ENCODE measurements at regions not wholly inside any gene's neighbourhood (a gene's known extent, or its start where the extent isn't known, plus 50 kb on each side); places are given as distances from the start of the nearest gene placed in this dataset.
"Not testable (repeated sequence)": the region's sequence is repeated elsewhere in the genome, so short reads cannot be mapped to it uniquely, and the experiment has no call there.

DNA sequence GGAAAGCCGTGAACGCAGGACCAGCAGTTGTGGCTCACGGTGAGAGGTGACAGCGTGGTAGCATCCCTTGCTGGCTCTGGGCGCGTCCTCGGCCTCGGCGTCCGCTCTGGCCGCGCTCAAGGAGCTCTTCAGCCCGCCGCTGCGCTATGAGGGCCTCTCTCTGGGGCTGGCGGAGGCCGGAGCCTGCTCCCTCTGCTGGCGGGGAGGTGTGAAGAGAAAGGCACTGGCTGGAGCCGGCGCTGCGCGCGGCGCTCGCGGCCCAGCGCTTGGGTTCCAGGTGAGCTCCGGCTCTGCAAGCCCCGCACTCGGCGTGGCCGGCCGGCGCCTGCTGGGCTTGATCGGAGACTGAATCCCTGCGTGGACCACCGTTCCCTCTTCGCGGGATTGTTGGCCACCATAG, 705.6 kb downstream of the SEMA5A start:
- no peak for ATAC-seq (replicated peaks in 1 of 2)
- no peaks in the 10 kb centered on the region for H3K4me1 Mint-ChIP-seq (ENCODE audit: low read depth)
- H3K9me3 Mint-ChIP-seq, result peaks cover 0 to 9% of the 10 kb centered on the region in 2 donors
- peaks cover 2 to 3% of the 10 kb centered on the region in 2 donors for H3K36me3 Mint-ChIP-seq (ENCODE audit: insufficient read depth in 2 of 2)
- no peak for DNase-seq
- no peak overlapping the region for H3K4me3 Mint-ChIP-seq
- no peak overlapping the region for H3K27ac Mint-ChIP-seq
- H3K27me3 Mint-ChIP-seq (ENCODE audit: low read depth), result no peaks in the 10 kb centered on the region

DNA sequence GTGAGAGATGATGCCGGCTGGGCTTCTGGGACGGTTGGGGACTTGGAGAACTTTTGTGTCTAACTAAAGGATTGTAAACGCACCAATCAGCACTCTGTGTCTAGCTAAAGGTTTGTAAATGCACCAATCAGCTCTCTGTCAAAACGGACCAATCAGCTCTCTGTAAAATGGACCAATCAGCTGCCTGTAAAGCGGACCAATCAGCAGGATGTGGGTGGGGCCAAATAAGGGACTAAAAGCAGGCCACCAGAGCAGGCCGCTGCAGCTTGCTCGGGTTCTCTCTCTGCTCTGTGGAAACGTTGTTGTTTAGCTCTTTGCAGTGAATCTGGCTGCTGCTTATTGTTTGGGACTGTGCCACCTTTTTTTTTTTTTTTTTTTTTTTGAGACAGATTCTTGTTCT, 705.1 kb downstream of the SEMA5A start:
- DNase-seq; H3K27me3 Mint-ChIP-seq (ENCODE audit: low read depth); H3K4me3 Mint-ChIP-seq; H3K27ac Mint-ChIP-seq; H3K9me3 Mint-ChIP-seq; ATAC-seq (replicated peaks in 1 of 2); H3K36me3 Mint-ChIP-seq (ENCODE audit: insufficient read depth in 2 of 2); H3K4me1 Mint-ChIP-seq (ENCODE audit: low read depth): not testable (repeated sequence)

GRCh38 chr5:8842971-8843551, 702.8 kb downstream of the SEMA5A start:
- Mint-ChIP-seq H3K4me1 (ENCODE audit: low read depth) (no peaks in the 10 kb centered on the region), H3K9me3 (peaks cover 0 to 9% of the 10 kb centered on the region in 2 donors), H3K27me3 (ENCODE audit: low read depth) (no peaks in the 10 kb centered on the region), H3K36me3 (ENCODE audit: insufficient read depth in 2 of 2) (peaks cover 2 to 3% of the 10 kb centered on the region in 2 donors), H3K4me3 (no peak overlapping the region), H3K27ac (no peak overlapping the region)
- no peak for ATAC-seq (replicated peaks in 1 of 2)
- DNase-seq, result no peak

DNA sequence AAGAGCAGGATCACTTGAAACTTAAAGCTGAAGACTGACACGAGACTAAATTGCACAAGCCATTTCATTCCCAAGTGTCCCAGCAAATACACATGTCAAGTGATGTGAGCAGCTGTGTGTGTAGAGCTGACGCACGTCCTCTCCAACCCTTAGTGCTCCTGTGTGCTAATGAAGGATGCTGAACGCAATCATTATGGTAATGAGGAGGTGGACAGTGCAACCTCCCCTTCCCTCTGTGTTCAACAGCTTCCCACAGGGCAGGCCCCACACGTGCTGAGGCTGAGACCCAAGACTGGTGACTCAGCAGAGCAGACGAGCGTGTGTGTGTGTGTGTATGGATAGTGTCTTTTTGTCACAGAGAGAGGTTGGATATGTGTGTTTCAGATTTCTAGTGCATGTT, 702.1 kb downstream of the SEMA5A start:
- peaks cover 0 to 9% of the 10 kb centered on the region in 2 donors for H3K9me3 Mint-ChIP-seq
- no peak overlapping the region for H3K27ac Mint-ChIP-seq
- DNase-seq (no peak), ATAC-seq (replicated peaks in 1 of 2) (no peak)
- no peaks in the 10 kb centered on the region for H3K4me1 Mint-ChIP-seq (ENCODE audit: low read depth)
- peaks cover 2 to 3% of the 10 kb centered on the region in 2 donors for H3K36me3 Mint-ChIP-seq (ENCODE audit: insufficient read depth in 2 of 2)
- no peaks in the 10 kb centered on the region for H3K27me3 Mint-ChIP-seq (ENCODE audit: low read depth)
- no peak overlapping the region for H3K4me3 Mint-ChIP-seq

- Mint-ChIP-seq H3K4me3 (no peak overlapping the region), H3K36me3 (ENCODE audit: insufficient read depth in 2 of 2) (peaks cover 2 to 3% of the 10 kb centered on the region in 2 donors), H3K4me1 (ENCODE audit: low read depth) (no peaks in the 10 kb centered on the region), H3K27me3 (ENCODE audit: low read depth) (no peaks in the 10 kb centered on the region), H3K27ac (no peak overlapping the region), H3K9me3 (peaks cover 0 to 9% of the 10 kb centered on the region in 2 donors)
- ATAC-seq (replicated peaks in 1 of 2) (no peak), DNase-seq (no peak)
Observed at GRCh38 chr5:8844206-8844605, 701.7 kb downstream of the SEMA5A start.

GRCh38 chr5:8844847-8845246, 701.0 kb downstream of the SEMA5A start:
- Mint-ChIP-seq H3K27ac (no peak overlapping the region), H3K4me3 (no peak overlapping the region), H3K9me3 (peaks cover 0 to 9% of the 10 kb centered on the region in 2 donors), H3K36me3 (ENCODE audit: insufficient read depth in 2 of 2) (peaks cover 2% of the 10 kb centered on the region in 2 donors), H3K27me3 (ENCODE audit: low read depth) (no peaks in the 10 kb centered on the region), H3K4me1 (ENCODE audit: low read depth) (no peaks in the 10 kb centered on the region)
- no peak for ATAC-seq (replicated peaks in 1 of 2)
- DNase-seq, result no peak

DNA sequence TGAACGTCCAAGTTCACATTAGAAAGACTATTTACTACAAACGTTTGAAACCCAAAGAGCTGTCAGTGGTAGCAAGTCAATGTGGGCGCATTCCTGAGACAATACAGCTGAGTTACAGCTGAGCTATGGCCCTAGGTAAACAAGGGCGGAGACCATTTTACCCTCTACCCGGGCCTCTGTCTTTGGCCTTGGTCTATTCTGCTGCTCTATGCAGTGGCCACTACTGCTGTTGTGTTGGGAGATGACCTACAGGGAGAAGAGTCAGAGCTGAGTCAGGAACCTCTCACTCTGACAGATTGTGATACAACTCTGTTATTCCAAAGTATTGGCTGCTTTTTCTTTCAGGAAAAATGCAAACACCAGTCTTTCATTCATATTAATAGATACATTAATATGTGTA, 700.6 kb downstream of the SEMA5A start:
- Mint-ChIP-seq H3K4me3 (no peak overlapping the region), H3K27me3 (ENCODE audit: low read depth) (no peaks in the 10 kb centered on the region), H3K36me3 (ENCODE audit: insufficient read depth in 2 of 2) (peaks cover 0 to 2% of the 10 kb centered on the region in 2 donors), H3K9me3 (peaks cover 1 to 9% of the 10 kb centered on the region in 2 donors), H3K27ac (no peak overlapping the region), H3K4me1 (ENCODE audit: low read depth) (no peaks in the 10 kb centered on the region)
- ATAC-seq (replicated peaks in 1 of 2), result no peak
- DNase-seq, result no peak

- H3K27ac Mint-ChIP-seq, result no peak overlapping the region
- H3K27me3 Mint-ChIP-seq (ENCODE audit: low read depth), result no peaks in the 10 kb centered on the region
- H3K4me3 Mint-ChIP-seq, result no peak overlapping the region
- H3K9me3 Mint-ChIP-seq, result peaks cover 2 to 8% of the 10 kb centered on the region in 2 donors
- DNase-seq (no peak), ATAC-seq (replicated peaks in 1 of 2) (no peak)
- no peaks in the 10 kb centered on the region for H3K36me3 Mint-ChIP-seq (ENCODE audit: insufficient read depth in 2 of 2)
- H3K4me1 Mint-ChIP-seq (ENCODE audit: low read depth), result no peaks in the 10 kb centered on the region
Observed at GRCh38 chr5:8848366-8848765, 697.5 kb downstream of the SEMA5A start.

GRCh38 chr5:8848997-8849594, 696.8 kb downstream of the SEMA5A start:
- Mint-ChIP-seq H3K27ac (no peak overlapping the region), H3K4me1 (ENCODE audit: low read depth) (no peaks in the 10 kb centered on the region), H3K9me3 (peaks cover 2 to 6% of the 10 kb centered on the region in 2 donors), H3K27me3 (ENCODE audit: low read depth) (no peaks in the 10 kb centered on the region), H3K36me3 (ENCODE audit: insufficient read depth in 2 of 2) (no peaks in the 10 kb centered on the region), H3K4me3 (no peak overlapping the region)
- no peak for ATAC-seq (replicated peaks in 1 of 2)
- no peak for DNase-seq

- Mint-ChIP-seq H3K4me3 (no peak overlapping the region), H3K36me3 (ENCODE audit: insufficient read depth in 2 of 2) (no peaks in the 10 kb centered on the region), H3K27me3 (ENCODE audit: low read depth) (no peaks in the 10 kb centered on the region), H3K27ac (no peak overlapping the region), H3K9me3 (peaks cover 2 to 8% of the 10 kb centered on the region in 2 donors), H3K4me1 (ENCODE audit: low read depth) (no peaks in the 10 kb centered on the region)
- no peak for ATAC-seq (replicated peaks in 1 of 2)
- DNase-seq, result no peak
Observed at GRCh38 chr5:8851101-8851500, 694.8 kb downstream of the SEMA5A start.

DNA sequence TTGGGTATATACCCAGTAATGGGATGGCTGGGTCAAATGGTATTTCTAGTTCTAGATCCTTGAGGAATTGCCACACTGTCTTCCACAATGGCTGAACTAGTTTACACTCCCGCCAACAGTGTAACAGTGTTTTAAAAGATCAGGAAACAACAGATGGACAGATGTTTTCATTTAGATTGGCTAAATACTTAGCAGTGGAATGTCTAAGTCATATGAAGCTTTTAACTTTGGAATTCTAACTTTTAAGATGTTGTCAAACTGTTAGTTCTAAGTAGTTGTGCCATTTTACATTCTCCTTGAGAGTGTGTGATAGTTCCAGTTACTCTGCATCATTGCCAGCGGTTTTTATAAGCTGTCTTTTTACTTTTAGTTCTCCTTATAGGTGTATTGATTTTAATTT, 688.8 kb downstream of the SEMA5A start:
- H3K27me3 Mint-ChIP-seq (ENCODE audit: low read depth), result no peaks in the 10 kb centered on the region
- DNase-seq (no peak), ATAC-seq (replicated peaks in 1 of 2) (no peak)
- peaks cover 3 to 9% of the 10 kb centered on the region in 2 donors for H3K9me3 Mint-ChIP-seq
- no peaks in the 10 kb centered on the region for H3K4me1 Mint-ChIP-seq (ENCODE audit: low read depth)
- H3K4me3 Mint-ChIP-seq, result no peak overlapping the region
- no peak overlapping the region for H3K27ac Mint-ChIP-seq
- no peaks in the 10 kb centered on the region for H3K36me3 Mint-ChIP-seq (ENCODE audit: insufficient read depth in 2 of 2)

DNA sequence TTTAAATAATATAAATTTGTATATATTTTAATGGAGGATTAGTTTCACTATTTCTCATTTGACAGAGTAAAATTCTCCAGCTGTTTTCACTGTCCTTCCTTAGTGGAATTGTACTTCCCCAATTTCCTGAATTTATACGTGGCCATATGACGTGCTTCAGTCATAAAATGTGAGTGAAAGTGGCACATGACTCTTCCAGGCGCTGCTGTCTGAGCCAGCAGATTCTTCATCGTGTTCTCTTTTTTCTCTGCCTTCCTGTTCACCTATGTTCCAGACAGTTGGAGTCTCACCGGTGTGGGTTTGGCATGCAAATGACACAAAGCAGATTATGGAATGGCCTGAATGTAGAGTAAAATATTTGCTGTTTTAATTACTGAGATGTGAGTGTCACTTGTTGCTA, 684.1 kb downstream of the SEMA5A start:
- H3K9me3 Mint-ChIP-seq, result peaks cover 2 to 8% of the 10 kb centered on the region in 2 donors
- H3K27me3 Mint-ChIP-seq (ENCODE audit: low read depth), result no peaks in the 10 kb centered on the region
- H3K27ac Mint-ChIP-seq, result no peak overlapping the region
- ATAC-seq (replicated peaks in 1 of 2) (no peak), DNase-seq (no peak)
- H3K36me3 Mint-ChIP-seq (ENCODE audit: insufficient read depth in 2 of 2), result no peaks in the 10 kb centered on the region
- H3K4me3 Mint-ChIP-seq, result no peak overlapping the region
- no peaks in the 10 kb centered on the region for H3K4me1 Mint-ChIP-seq (ENCODE audit: low read depth)

GRCh38 chr5:8864053-8864452, 681.8 kb downstream of the SEMA5A start:
- Mint-ChIP-seq H3K36me3 (ENCODE audit: insufficient read depth in 2 of 2) (no peaks in the 10 kb centered on the region), H3K9me3 (peaks cover 3 to 5% of the 10 kb centered on the region in 2 donors), H3K27me3 (ENCODE audit: low read depth) (no peaks in the 10 kb centered on the region), H3K4me1 (ENCODE audit: low read depth) (no peaks in the 10 kb centered on the region), H3K4me3 (no peak overlapping the region), H3K27ac (no peak overlapping the region)
- ATAC-seq (replicated peaks in 1 of 2) (no peak), DNase-seq (no peak)

- H3K9me3 Mint-ChIP-seq, result peaks cover 1 to 5% of the 10 kb centered on the region in 2 donors
- H3K27ac Mint-ChIP-seq, result no peak overlapping the region
- ATAC-seq (replicated peaks in 1 of 2) (no peak), DNase-seq (no peak)
- H3K4me1 Mint-ChIP-seq (ENCODE audit: low read depth), result no peaks in the 10 kb centered on the region
- H3K36me3 Mint-ChIP-seq (ENCODE audit: insufficient read depth in 2 of 2), result no peaks in the 10 kb centered on the region
- H3K4me3 Mint-ChIP-seq, result no peak overlapping the region
- no peaks in the 10 kb centered on the region for H3K27me3 Mint-ChIP-seq (ENCODE audit: low read depth)
Observed at GRCh38 chr5:8865266-8865665, 680.6 kb downstream of the SEMA5A start.
